Chondrocyte (in vitro differentiated cells): ENCODE measurements at regions not wholly inside any gene's neighbourhood (a gene's known extent, or its start where the extent isn't known, plus 50 kb on each side); places are given as distances from the start of the nearest gene placed in this dataset.

ENCODE experiments used
- DNase-seq: peaks from one replicate; pipeline ENCODE4 v3.0.0; 2021; ENCODE audit warnings: mixed read lengths, low spot score
- H3K27ac Mint-ChIP-seq: one replicate; pipeline ENCODE4 v1.8.0; 2021; ENCODE audit warnings: mild to moderate bottlenecking, moderate library complexity, mixed read lengths; ENCODE audit not compliant: unreplicated experiment
- H3K27me3 Mint-ChIP-seq: 2 replicates; pipeline ENCODE4 v1.8.0; 2021; ENCODE audit warnings: low read depth, mixed read lengths
- H3K36me3 Mint-ChIP-seq: 2 replicates; pipeline ENCODE4 v1.8.0; 2021; ENCODE audit warnings: low read depth, mixed read lengths
- H3K4me1 Mint-ChIP-seq: 2 replicates; pipeline ENCODE4 v1.8.0; 2021; ENCODE audit warnings: low read depth, mild to moderate bottlenecking, mixed read lengths
- H3K4me3 Mint-ChIP-seq: one replicate; pipeline ENCODE4 v1.8.0; 2021; ENCODE audit warnings: mild to moderate bottlenecking, moderate library complexity, mixed read lengths; ENCODE audit not compliant: unreplicated experiment
- H3K9me3 Mint-ChIP-seq: 2 replicates; pipeline ENCODE4 v1.8.0; 2021; ENCODE audit warnings: low read depth, mixed read lengths
- TF ChIP-seq, protein P1 (sequence below): fragments of 200-600 bp; sonication (generic); IDR thresholded peaks from 2 replicates; pipeline ENCODE4 v1.5.0; 2021; ENCODE audit warnings: antibody characterized with exemption, mild to moderate bottlenecking, moderate library complexity

DNA sequence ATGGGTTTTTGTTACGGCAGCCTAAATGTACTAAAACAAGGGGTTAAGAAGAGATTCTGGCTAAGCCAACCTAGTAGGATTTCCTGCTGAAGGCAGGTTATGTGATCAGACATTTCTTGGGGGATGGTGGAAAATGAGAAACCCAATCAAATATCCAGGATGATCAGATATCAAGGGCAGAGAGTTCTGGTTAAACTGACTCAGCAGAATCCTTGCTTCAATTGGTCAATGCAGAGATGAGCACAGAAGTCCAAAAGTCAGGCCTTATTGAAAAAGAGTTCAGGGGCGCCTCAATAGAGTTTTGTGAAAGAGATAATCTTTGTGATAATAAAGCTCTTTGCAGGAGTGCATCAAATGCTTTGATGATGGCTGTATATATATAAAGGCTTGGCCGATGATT lies 237.1 kb downstream of the AMY1C start:
- H3K36me3 Mint-ChIP-seq, result no peaks in the 10 kb centered on the region
- no peaks in the 10 kb centered on the region for H3K4me1 Mint-ChIP-seq
- H3K9me3 Mint-ChIP-seq, result peaks cover 5% of the 10 kb centered on the region
- DNase-seq, result no peak
- no peak overlapping the region for H3K4me3 Mint-ChIP-seq
- TF ChIP-seq, protein P1, sequence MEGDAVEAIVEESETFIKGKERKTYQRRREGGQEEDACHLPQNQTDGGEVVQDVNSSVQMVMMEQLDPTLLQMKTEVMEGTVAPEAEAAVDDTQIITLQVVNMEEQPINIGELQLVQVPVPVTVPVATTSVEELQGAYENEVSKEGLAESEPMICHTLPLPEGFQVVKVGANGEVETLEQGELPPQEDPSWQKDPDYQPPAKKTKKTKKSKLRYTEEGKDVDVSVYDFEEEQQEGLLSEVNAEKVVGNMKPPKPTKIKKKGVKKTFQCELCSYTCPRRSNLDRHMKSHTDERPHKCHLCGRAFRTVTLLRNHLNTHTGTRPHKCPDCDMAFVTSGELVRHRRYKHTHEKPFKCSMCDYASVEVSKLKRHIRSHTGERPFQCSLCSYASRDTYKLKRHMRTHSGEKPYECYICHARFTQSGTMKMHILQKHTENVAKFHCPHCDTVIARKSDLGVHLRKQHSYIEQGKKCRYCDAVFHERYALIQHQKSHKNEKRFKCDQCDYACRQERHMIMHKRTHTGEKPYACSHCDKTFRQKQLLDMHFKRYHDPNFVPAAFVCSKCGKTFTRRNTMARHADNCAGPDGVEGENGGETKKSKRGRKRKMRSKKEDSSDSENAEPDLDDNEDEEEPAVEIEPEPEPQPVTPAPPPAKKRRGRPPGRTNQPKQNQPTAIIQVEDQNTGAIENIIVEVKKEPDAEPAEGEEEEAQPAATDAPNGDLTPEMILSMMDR, result no peak
- H3K27me3 Mint-ChIP-seq, result peaks cover 6% of the 10 kb centered on the region
- no peak overlapping the region for H3K27ac Mint-ChIP-seq

DNA sequence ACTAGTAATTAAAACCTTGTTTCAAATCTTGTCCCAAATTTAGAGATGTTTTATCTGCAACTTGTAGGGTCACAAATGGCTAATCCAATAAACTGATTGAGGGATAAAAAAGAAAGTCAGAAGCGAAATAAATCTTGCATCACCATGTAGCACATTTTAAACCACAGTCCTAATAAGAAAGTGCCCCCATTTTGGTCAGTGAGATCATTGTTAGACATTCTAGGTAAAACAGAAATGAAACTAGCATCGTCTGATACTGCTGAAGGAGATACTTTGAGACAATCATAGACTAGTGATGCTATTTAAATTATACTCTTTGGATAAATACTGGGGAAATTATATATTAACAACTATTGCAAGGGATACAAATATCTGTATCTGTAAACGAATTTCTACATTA lies 247.9 kb downstream of the AMY1C start:
- Mint-ChIP-seq H3K9me3 (peaks cover 2% of the 10 kb centered on the region), H3K27ac (no peak overlapping the region), H3K36me3 (no peaks in the 10 kb centered on the region), H3K4me3 (no peak overlapping the region), H3K27me3 (peaks cover 4% of the 10 kb centered on the region), H3K4me1 (no peaks in the 10 kb centered on the region)
- TF ChIP-seq, protein P1, result no peak
- DNase-seq, result no peak

DNA sequence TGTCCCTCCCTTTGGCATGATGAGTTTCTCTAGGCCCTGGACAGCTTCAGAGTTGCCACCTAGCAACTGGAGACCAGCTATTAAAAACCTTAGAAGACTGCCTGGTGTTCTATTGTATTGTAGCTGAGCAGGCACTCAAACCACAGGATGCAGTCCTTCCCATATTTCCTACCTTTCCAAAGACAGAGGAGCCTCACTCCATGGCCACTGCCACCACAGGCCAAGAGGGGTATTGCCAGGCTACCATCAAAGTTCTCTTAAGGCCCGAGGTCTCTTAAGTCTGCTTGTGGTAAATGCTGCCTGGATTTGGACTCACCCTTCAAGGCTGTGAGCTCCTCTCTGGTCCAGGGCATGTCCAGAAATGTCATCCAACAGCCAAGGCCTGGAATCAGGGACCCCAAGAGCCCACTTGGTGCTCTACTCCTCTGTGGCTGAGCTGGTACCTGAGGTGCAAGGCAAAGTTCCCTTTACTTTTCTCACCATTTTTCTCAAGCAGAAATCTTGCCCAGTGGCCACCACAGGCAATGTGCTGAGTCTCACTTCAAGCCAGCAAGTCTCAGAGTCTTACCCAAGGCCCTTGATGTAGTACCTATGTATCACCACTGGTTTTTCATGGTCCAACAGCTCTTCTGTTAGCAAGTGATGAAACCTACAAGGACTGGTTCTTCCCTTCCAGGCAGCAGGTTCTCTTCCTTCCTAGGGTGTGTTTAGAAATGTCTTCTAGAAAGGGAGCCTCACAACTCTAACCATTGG lies 269.4 kb downstream of the AMY1C start:
- peaks cover 2% of the 10 kb centered on the region for H3K27me3 Mint-ChIP-seq
- no peaks in the 10 kb centered on the region for H3K36me3 Mint-ChIP-seq
- H3K9me3 Mint-ChIP-seq, result peaks cover 5% of the 10 kb centered on the region

DNA sequence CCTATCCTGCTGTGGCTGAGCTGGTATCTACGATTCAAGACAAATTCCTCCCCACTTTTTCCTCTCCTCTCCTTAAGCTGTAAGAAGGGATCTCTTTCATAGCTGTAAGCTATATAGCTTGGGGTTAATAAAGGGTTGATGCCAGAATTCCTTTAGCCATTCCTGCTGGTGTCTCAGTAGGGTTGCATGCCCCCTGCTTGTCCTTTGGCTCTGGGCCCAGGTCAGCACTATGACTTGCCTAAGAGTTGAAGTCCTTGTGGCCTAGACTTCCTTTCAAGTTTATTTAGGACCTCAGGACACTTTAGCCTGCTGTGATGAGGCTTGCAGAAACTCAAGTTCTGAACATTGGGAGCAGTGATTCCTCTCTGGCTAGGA lies 270.0 kb downstream of the AMY1C start:
- H3K9me3 Mint-ChIP-seq, result peaks cover 5% of the 10 kb centered on the region
- H3K27ac Mint-ChIP-seq, result no peak overlapping the region
- H3K4me1 Mint-ChIP-seq, result no peaks in the 10 kb centered on the region
- no peak for DNase-seq
- peaks cover 2% of the 10 kb centered on the region for H3K27me3 Mint-ChIP-seq
- no peak overlapping the region for H3K4me3 Mint-ChIP-seq
- TF ChIP-seq, protein P1, result no peak
- H3K36me3 Mint-ChIP-seq, result no peaks in the 10 kb centered on the region

More for the DNA sequence above, 269.4 kb downstream of the AMY1C start:
- DNase-seq, result no peak
- no peak overlapping the region for H3K27ac Mint-ChIP-seq
- no peak overlapping the region for H3K4me3 Mint-ChIP-seq
- no peaks in the 10 kb centered on the region for H3K4me1 Mint-ChIP-seq
- TF ChIP-seq, protein P1, result no peak

DNA sequence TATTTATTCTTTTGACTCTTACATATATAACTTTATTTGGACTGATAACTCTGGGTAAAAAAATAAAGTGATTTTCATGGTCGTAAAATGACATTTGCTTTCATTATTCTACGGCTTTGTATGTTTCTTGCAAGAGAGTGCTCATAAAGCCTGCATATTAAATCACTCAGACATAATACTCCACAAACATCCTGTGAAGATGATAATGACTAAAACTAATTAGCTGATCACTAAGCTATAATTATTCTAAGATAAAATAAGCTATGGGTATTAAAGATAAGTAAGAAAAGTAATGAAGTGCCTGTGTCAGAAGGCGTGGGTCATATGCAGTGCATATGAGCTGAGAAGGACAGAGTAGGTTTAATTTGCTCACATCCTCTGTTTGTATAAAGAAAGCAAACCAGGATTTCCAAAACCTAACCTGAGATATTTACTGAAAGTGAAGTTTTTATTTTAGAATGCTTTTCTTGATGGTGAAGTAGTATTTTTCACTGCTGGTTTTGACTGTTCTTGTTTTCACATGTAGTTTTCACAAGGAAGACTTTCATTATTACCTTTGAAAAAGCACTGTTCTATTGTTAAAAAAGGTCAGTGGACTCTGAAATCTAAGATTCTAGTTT lies 278.8 kb downstream of the AMY1C start:
- DNase-seq, result no peak
- no peaks in the 10 kb centered on the region for H3K9me3 Mint-ChIP-seq
- no peaks in the 10 kb centered on the region for H3K36me3 Mint-ChIP-seq
- no peak overlapping the region for H3K27ac Mint-ChIP-seq
- H3K27me3 Mint-ChIP-seq, result no peaks in the 10 kb centered on the region
- no peaks in the 10 kb centered on the region for H3K4me1 Mint-ChIP-seq
- H3K4me3 Mint-ChIP-seq, result no peak overlapping the region
- TF ChIP-seq, protein P1, result no peak
